WERI-Rb-1 (cell line): ENCODE measurements at regions not wholly inside any gene's neighbourhood (a gene's known extent, or its start where the extent isn't known, plus 50 kb on each side); places are given as distances from the start of the nearest gene placed in this dataset.
A peak's percentile ranks its signal among the peaks of the same experiment; 100 is the strongest.

ENCODE experiments used
- DNase-seq: peaks from one replicate; pipeline ENCODE4 v3.0.0-alpha.2; 2020
- H3K27ac ChIP-seq: fragments of 250-450 bp; sonication (Bioruptor Pico); 2 replicates; pipeline ENCODE4 v1.5.1; 2020; ENCODE audit warnings: mild to moderate bottlenecking, moderate library complexity
- H3K27me3 ChIP-seq: fragments of 250-450 bp; sonication (Bioruptor Pico); 2 replicates; pipeline ENCODE4 v1.5.1; 2021; ENCODE audit warnings: mild to moderate bottlenecking, low read depth, moderate library complexity; ENCODE audit not compliant: insufficient read depth, severe bottlenecking
- H3K36me3 ChIP-seq: fragments of 250-450 bp; sonication (Bioruptor Pico); 2 replicates; pipeline ENCODE4 v1.5.1; 2020; ENCODE audit warnings: mild to moderate bottlenecking, moderate library complexity
- H3K4me3 ChIP-seq: 2 replicates; pipeline ENCODE4 v1.5.1; 2011; ENCODE audit warnings: low read depth, mild to moderate bottlenecking, control low read depth, low read length
- H3K9me3 ChIP-seq: fragments of 250-450 bp; sonication (Bioruptor Pico); 2 replicates; pipeline ENCODE4 v1.5.1; 2021; ENCODE audit warnings: mild to moderate bottlenecking, moderate library complexity; ENCODE audit not compliant: severe bottlenecking
- TF ChIP-seq, protein P1 (sequence below): IDR thresholded peaks from 2 replicates; pipeline ENCODE4 v1.5.1; 2011; ENCODE audit warnings: low read depth, mild to moderate bottlenecking, control low read depth, inconsistent platforms, low read length

DNA sequence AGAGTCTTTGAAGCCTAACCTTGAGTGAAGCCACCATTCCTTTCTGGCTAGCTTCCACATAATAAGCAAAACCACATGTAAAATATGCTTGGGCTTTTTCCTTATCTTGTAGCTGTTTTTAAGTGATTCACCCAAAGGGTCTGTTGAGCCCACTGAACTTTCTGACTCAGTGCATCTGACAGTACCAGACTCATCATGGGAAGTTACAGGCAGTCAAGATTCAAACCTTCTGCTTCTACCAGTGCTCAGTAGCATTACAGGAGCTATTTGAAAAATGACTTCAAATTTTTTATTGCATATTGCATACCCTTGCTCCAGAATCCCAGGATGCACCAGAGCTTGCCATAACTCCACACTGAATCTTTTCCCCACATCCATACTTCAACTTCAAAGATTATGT lies 87.5 kb upstream of the PTPRD start:
- TF ChIP-seq, protein P1, sequence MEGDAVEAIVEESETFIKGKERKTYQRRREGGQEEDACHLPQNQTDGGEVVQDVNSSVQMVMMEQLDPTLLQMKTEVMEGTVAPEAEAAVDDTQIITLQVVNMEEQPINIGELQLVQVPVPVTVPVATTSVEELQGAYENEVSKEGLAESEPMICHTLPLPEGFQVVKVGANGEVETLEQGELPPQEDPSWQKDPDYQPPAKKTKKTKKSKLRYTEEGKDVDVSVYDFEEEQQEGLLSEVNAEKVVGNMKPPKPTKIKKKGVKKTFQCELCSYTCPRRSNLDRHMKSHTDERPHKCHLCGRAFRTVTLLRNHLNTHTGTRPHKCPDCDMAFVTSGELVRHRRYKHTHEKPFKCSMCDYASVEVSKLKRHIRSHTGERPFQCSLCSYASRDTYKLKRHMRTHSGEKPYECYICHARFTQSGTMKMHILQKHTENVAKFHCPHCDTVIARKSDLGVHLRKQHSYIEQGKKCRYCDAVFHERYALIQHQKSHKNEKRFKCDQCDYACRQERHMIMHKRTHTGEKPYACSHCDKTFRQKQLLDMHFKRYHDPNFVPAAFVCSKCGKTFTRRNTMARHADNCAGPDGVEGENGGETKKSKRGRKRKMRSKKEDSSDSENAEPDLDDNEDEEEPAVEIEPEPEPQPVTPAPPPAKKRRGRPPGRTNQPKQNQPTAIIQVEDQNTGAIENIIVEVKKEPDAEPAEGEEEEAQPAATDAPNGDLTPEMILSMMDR, result no peak
- Histone ChIP-seq H3K4me3 (no peak overlapping the region), H3K27me3 (no peaks in the 10 kb centered on the region), H3K36me3 (no peaks in the 10 kb centered on the region), H3K9me3 (no peaks in the 10 kb centered on the region), H3K27ac (no peak overlapping the region)
- no peak for DNase-seq

DNA sequence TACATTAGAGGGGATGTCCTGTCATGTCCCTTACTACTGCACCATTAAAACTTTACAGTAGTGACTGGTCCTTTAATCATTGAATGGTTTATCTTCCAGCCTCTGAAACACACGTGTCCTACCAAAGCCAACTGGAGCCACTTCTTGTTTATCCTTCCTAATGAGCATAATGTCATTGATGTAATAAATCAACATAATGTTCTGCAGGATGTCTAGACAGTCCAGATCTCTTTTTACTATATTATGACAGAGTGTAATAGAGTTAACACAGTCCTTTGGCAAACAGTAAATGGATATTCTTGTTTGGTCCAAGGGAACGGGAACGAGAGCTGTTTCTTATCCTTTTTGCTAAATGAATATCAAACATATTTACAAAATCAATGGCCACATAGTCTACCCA lies 88.1 kb upstream of the PTPRD start:
- DNase-seq, result no peak
- TF ChIP-seq, protein P1, result no peak

DNA sequence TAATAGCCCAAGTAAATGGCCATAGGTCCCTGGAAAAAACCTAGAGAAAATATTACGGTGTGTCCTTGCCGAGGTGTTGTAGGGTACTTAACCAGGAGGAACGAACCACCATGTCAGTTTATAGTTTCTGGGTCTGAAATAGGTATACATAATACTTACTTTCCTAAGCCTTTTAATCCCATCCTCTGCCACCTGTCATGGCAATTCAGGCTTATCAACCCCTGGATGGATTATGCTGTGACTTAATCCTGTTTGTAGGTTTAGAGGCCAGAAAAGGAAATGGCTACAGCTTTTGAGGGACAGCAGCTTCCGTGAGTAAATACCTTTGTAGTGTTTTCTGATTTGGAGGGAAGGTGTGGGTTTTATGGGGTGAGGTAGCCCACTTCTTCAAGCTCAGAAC lies 89.1 kb upstream of the PTPRD start:
- Histone ChIP-seq H3K9me3 (no peaks in the 10 kb centered on the region), H3K27me3 (no peaks in the 10 kb centered on the region), H3K36me3 (no peaks in the 10 kb centered on the region), H3K4me3 (peak overlapping the region; percentile 29), H3K27ac (no peak overlapping the region)
- peak; percentile 73 for DNase-seq
- TF ChIP-seq, protein P1, result no peak

More for the DNA sequence above, 88.1 kb upstream of the PTPRD start:
- H3K27me3 ChIP-seq, result no peaks in the 10 kb centered on the region
- H3K36me3 ChIP-seq, result no peaks in the 10 kb centered on the region
- no peaks in the 10 kb centered on the region for H3K9me3 ChIP-seq
- H3K4me3 ChIP-seq, result no peak overlapping the region
- no peak overlapping the region for H3K27ac ChIP-seq

DNA sequence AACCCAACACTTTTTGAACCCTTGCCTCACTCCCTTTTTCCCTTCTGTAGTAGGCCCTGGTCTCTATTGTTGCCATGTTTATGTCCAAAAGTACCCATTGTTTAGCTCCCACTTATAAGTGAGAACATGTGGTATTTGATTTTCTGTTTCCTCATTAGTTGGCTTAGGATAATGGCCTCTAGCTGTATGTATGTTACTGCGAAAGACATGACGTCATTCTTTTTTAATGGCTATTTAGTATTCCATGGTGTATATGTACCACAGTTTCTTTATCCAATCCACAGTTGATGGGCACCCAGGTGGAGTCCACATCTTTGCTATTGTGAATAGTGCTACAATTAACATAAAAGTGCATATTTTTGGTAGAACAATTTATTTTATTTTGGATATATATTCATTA lies 90.3 kb upstream of the PTPRD start:
- TF ChIP-seq, protein P1, result no peak
- Histone ChIP-seq H3K36me3 (no peaks in the 10 kb centered on the region), H3K4me3 (no peak overlapping the region), H3K9me3 (no peaks in the 10 kb centered on the region), H3K27me3 (no peaks in the 10 kb centered on the region), H3K27ac (no peak overlapping the region)
- no peak for DNase-seq

DNA sequence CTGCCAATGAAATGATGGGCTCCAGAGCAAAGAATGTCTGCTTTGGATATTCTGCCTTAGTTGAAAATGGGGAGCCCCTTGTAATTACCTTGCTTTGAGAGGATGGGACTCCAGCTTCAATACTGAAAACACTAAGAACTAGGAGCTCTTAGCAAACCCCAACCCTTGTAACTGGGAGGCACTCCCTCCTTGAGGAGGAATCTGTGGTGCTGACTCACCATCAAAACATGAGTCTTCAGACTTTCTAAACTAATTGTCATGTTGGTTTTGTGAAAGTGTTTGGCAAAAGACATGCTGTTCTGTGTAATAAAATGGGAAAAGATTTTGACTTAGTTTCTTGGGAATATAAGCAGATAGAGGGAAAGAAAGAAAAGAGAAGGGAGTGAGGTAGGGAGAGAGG lies 91.9 kb upstream of the PTPRD start:
- no peak overlapping the region for H3K4me3 ChIP-seq
- no peak overlapping the region for H3K27ac ChIP-seq
- DNase-seq, result no peak
- TF ChIP-seq, protein P1, result no peak
- no peaks in the 10 kb centered on the region for H3K9me3 ChIP-seq
- no peaks in the 10 kb centered on the region for H3K36me3 ChIP-seq
- H3K27me3 ChIP-seq, result no peaks in the 10 kb centered on the region

DNA sequence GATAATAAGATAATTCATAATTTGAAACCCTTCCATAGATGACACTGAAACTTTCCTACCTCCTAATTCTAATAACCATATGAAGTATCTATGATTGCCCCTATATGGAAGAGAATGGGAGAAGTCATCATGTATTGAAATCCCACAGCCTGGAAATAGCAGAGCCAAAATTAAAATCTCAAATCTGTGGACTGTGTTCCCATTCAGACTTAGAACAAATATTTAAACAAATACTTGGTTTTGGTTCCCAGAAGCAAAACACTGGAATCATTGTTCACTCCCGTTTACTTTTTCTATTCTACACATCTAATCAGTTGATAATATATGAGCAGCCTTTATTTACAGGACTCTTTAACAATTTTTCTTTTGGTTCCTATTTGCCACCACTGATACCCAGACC lies 92.6 kb upstream of the PTPRD start:
- H3K27ac ChIP-seq, result no peak overlapping the region
- no peak overlapping the region for H3K4me3 ChIP-seq
- H3K9me3 ChIP-seq, result no peaks in the 10 kb centered on the region
- no peaks in the 10 kb centered on the region for H3K36me3 ChIP-seq
- TF ChIP-seq, protein P1, result no peak
- DNase-seq, result no peak
- H3K27me3 ChIP-seq, result no peaks in the 10 kb centered on the region
